Karpas-422 (cell line): ENCODE measurements at regions not wholly inside any gene's neighbourhood (a gene's known extent, or its start where the extent isn't known, plus 50 kb on each side); places are given as distances from the start of the nearest gene placed in this dataset.

Experiments used
- DNase-seq: peaks from one replicate; pipeline ENCODE4 v3.0.0-alpha.2; 2015
- H2AFZ ChIP-seq: fragments of 200-600 bp; sonication (generic); 2 replicates; pipeline ENCODE4 v1.6.1; 2014; ENCODE audit warnings: antibody characterized with exemption, low read length, mixed read lengths
- H3K27ac ChIP-seq: fragments of 200-600 bp; sonication (generic); 2 replicates; pipeline ENCODE4 v1.5.1; 2014; ENCODE audit warnings: mild to moderate bottlenecking, low read length, moderate library complexity
- H3K27me3 ChIP-seq: fragments of 200-600 bp; sonication (generic); 2 replicates; pipeline ENCODE4 v1.6.1; 2014; ENCODE audit warnings: low read length, mixed read lengths
- H3K36me3 ChIP-seq: fragments of 200-600 bp; sonication (generic); 2 replicates; pipeline ENCODE4 v1.6.1; 2014; ENCODE audit warnings: low read length, mixed read lengths; ENCODE audit not compliant: insufficient read depth
- H3K4me1 ChIP-seq: fragments of 200-600 bp; sonication (generic); 2 replicates; pipeline ENCODE4 v1.6.1; 2014; ENCODE audit warnings: mild to moderate bottlenecking, low read length, mixed read lengths
- H3K4me2 ChIP-seq: fragments of 200-600 bp; sonication (generic); 2 replicates; pipeline ENCODE4 v1.6.1; 2014; ENCODE audit warnings: low read length, low read depth, mild to moderate bottlenecking; ENCODE audit not compliant: poor library complexity, severe bottlenecking
- H3K4me3 ChIP-seq: fragments of 200-600 bp; sonication (generic); 2 replicates; pipeline ENCODE4 v1.5.1; 2014; ENCODE audit warnings: mild to moderate bottlenecking, antibody characterized with exemption, low read length, mixed read lengths
- H3K79me2 ChIP-seq: fragments of 200-600 bp; sonication (generic); 2 replicates; pipeline ENCODE4 v1.6.1; 2014; ENCODE audit warnings: mild to moderate bottlenecking, low read length, mixed read lengths
- H3K9ac ChIP-seq: fragments of 200-600 bp; sonication (generic); 2 replicates; pipeline ENCODE4 v1.6.0; 2014; ENCODE audit warnings: low read length
- H3K9me2 ChIP-seq: fragments of 200-600 bp; sonication (generic), shearing (Covaris generic); replicated peaks from 2 replicates; pipeline ENCODE4 v1.6.0; 2014; ENCODE audit warnings: mild to moderate bottlenecking, low read length, moderate library complexity; ENCODE audit not compliant: insufficient read depth
- H3K9me3 ChIP-seq: fragments of 300-700, 200-600 bp; sonication (generic); 2 replicates; pipeline ENCODE4 v1.6.1; 2014; ENCODE audit warnings: low read length, mixed read lengths
- H4K20me1 ChIP-seq: fragments of 200-600 bp; sonication (generic); 2 replicates; pipeline ENCODE4 v1.6.1; 2014; ENCODE audit warnings: mild to moderate bottlenecking, antibody characterized with exemption, low read length, low read depth; ENCODE audit not compliant: insufficient read depth

DNA sequence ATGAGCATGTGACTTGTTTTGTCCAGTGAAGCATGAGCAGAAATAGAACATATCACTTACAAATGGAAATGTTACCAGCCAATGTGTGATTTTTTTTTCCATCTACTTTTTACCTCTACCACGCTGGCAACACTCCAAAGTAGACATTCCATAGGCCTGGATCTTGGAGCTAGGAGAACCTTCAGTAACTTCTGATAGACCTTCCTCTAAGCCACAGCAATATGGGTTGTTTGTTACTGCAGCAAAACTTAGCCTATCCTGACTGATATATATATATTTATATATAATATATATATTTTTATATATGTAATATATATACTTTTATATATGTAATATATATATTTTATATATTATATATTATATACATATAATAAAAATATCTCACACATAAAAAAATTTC is 284.4 kb upstream of the XYLT1 start:
- no peak overlapping the region for H3K27ac ChIP-seq
- H2AFZ ChIP-seq = no peak overlapping the region
- H3K36me3 ChIP-seq = no peaks in the 10 kb centered on the region
- DNase-seq = no peak
- no peaks in the 10 kb centered on the region for H3K4me1 ChIP-seq
- H3K9me2 ChIP-seq = no peaks in the 10 kb centered on the region
- no peaks in the 10 kb centered on the region for H4K20me1 ChIP-seq
- no peak overlapping the region for H3K4me2 ChIP-seq
- H3K27me3 ChIP-seq = no peaks in the 10 kb centered on the region
- no peaks in the 10 kb centered on the region for H3K9me3 ChIP-seq
- H3K79me2 ChIP-seq = no peaks in the 10 kb centered on the region
- H3K9ac ChIP-seq = no peak overlapping the region
- no peak overlapping the region for H3K4me3 ChIP-seq

DNA sequence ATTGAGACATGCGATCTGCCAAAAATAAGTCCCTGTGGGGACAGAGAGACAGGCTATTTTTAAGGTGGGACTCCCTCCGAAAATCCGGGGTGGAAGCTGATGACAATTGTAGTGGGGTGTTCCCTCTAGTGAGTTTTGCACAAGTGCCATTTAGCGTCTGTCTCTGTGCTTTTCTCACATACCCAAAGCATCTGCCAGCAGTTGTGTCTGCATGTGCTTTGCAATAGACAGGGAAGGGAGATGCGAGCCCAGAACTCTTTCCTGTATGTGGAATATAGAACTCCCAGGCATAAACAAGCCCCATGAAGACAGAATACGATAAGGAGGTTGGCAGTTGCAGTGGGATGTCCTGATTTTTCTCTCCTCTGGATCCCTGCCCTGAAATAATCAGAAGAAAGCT is 282.7 kb upstream of the XYLT1 start:
- no peaks in the 10 kb centered on the region for H3K9me3 ChIP-seq
- DNase-seq = no peak
- no peaks in the 10 kb centered on the region for H3K79me2 ChIP-seq
- H3K4me3 ChIP-seq = no peak overlapping the region
- no peak overlapping the region for H3K4me2 ChIP-seq
- no peaks in the 10 kb centered on the region for H3K9me2 ChIP-seq
- no peak overlapping the region for H3K27ac ChIP-seq
- no peak overlapping the region for H2AFZ ChIP-seq
- H3K27me3 ChIP-seq = no peaks in the 10 kb centered on the region
- no peaks in the 10 kb centered on the region for H3K36me3 ChIP-seq
- H3K9ac ChIP-seq = no peak overlapping the region
- no peaks in the 10 kb centered on the region for H4K20me1 ChIP-seq
- H3K4me1 ChIP-seq = no peaks in the 10 kb centered on the region

DNA sequence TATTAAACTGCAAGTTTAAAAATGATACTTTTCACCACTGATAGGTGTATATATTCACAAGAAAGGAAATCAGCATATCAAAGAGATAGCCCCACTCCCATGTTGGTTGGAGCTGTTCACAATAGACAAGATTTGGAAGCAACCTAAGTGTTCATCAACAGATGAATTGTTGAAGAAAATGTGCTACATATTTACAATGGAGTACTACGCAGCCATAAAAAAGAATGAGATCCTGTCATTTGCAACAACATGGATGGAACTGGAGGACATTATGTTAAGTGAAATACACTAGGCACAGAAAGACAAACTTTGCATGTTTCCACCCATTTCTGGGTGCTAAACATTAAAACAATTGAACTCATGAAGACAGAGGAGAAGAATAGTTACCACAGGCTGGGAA is 278.9 kb upstream of the XYLT1 start:
- H3K9ac ChIP-seq = no peak overlapping the region
- no peaks in the 10 kb centered on the region for H3K27me3 ChIP-seq
- H4K20me1 ChIP-seq = no peaks in the 10 kb centered on the region
- no peak overlapping the region for H3K4me2 ChIP-seq
- no peak for DNase-seq
- no peaks in the 10 kb centered on the region for H3K4me1 ChIP-seq
- H3K79me2 ChIP-seq = no peaks in the 10 kb centered on the region
- no peaks in the 10 kb centered on the region for H3K9me3 ChIP-seq
- H3K9me2 ChIP-seq = no peaks in the 10 kb centered on the region
- H3K27ac ChIP-seq = no peak overlapping the region
- H3K4me3 ChIP-seq = no peak overlapping the region
- no peak overlapping the region for H2AFZ ChIP-seq
- H3K36me3 ChIP-seq = no peaks in the 10 kb centered on the region

DNA sequence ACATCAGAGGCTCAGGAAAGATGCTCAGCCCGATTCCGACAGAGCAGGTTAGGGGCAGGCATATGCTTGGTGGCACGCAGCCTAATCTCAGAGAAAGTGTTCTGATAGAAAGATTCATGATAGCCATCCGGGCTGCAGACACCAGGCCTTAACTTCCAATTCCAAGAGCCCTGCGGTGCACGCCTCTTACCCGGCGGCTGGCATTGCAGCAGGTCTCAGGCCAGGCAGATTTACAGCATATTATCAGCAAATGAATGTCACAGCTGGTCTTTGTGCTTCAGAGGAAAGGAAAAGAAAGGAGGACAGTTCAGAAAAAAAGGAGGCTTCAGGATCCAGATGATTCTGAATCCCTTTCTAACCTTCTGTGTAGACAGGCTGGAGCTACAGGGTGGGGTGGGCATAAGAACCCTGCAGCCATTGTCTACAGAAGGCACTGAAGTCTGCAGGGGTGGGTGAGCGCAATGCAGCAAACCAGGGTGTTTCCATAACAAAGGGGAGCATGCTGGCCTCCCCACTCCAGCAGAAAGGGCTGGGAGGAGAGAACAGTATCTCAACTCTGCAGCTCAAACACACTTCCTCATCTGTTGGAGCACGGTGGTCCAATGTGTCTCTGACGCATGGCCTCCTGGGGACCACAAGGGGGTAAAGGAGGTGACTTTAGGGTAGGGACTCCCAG is 277.4 kb upstream of the XYLT1 start:
- Histone ChIP-seq H3K9me3 (no peaks in the 10 kb centered on the region), H3K4me2 (no peak overlapping the region), H3K27ac (no peak overlapping the region), H3K36me3 (no peaks in the 10 kb centered on the region), H3K27me3 (no peaks in the 10 kb centered on the region), H3K9ac (no peak overlapping the region), H3K4me3 (no peak overlapping the region), H2AFZ (no peak overlapping the region), H4K20me1 (no peaks in the 10 kb centered on the region), H3K4me1 (no peaks in the 10 kb centered on the region), H3K79me2 (no peaks in the 10 kb centered on the region), H3K9me2 (no peaks in the 10 kb centered on the region)
- DNase-seq = no peak

DNA sequence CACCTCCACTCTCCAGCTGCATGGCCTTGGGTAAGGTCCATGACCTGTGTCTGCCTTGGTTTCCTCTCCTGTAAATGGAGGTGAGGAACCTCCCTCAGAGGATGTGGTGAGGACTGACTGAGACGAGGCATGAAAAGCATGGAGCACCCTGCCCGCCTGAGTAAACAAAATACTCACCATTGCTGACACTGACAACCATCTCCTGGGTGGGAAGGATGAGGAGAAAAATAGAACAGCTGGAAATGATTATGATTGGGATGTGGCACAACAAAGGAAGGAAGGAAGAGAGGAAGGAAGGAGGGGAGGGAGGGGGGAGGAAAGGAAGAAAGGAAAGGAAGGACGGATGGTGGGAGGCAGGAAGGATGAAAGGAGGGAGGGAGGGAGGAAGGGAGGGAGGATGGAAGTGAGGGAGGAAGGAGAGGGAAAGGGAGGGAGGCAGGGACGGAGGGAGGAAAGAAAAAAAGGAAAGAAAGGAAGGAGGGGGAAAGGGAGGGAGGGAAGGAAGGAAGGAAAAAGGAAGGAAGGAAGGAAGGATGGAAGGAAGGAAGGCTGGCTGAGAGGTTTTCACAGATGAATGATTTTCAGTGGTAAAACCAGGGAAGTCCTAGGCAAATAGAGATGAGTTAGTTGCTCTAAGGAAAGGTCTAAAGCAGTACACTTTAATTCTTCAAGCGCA is 276.5 kb upstream of the XYLT1 start:
- Histone ChIP-seq H3K9me2 (no peaks in the 10 kb centered on the region), H3K9ac (no peak overlapping the region), H3K79me2 (no peaks in the 10 kb centered on the region), H3K27me3 (no peaks in the 10 kb centered on the region), H4K20me1 (no peaks in the 10 kb centered on the region), H3K27ac (no peak overlapping the region), H3K9me3 (no peaks in the 10 kb centered on the region), H3K36me3 (no peaks in the 10 kb centered on the region), H3K4me2 (no peak overlapping the region), H3K4me3 (no peak overlapping the region), H2AFZ (no peak overlapping the region), H3K4me1 (no peaks in the 10 kb centered on the region)
- DNase-seq = no peak

DNA sequence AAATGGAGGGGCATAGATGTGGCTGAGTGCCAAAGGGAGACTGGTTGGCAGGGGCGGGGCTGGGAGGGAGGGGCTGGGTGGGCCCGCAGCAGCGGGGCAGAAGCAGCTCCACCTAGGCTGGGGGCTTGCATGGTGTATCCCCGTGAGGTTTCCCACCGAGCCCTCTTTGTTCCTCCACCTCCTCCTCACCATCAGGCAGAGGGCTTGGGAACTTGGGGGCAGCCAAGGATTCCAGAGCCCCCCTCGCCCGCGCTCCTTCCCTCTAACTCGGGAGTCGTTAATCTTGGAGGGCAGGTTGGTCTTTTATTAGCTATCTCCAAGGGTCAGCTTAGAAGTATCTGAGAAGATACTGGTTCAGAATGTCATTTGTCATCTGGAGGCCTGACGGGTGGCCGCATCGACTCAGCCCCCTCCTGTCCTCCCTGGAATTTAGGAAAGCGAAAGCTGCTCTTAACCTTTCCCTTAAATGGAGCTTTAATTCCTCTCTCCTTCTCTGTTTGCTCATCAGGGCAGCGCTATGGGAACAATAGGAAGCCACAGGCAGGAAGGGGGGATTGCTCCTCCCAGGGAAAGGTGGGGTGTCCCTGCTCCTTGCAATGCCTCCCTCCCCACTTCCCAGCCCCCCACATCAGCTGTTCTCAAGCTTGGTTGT is 274.3 kb upstream of the XYLT1 start:
- no peak for DNase-seq
- H3K9me2 ChIP-seq = no peaks in the 10 kb centered on the region
- H3K79me2 ChIP-seq = no peaks in the 10 kb centered on the region
- H3K4me1 ChIP-seq = no peaks in the 10 kb centered on the region
- no peak overlapping the region for H3K9ac ChIP-seq
- no peaks in the 10 kb centered on the region for H4K20me1 ChIP-seq
- no peak overlapping the region for H2AFZ ChIP-seq
- no peak overlapping the region for H3K4me3 ChIP-seq
- no peak overlapping the region for H3K27ac ChIP-seq
- H3K4me2 ChIP-seq = no peak overlapping the region
- H3K9me3 ChIP-seq = no peaks in the 10 kb centered on the region
- no peaks in the 10 kb centered on the region for H3K36me3 ChIP-seq
- no peaks in the 10 kb centered on the region for H3K27me3 ChIP-seq

DNA sequence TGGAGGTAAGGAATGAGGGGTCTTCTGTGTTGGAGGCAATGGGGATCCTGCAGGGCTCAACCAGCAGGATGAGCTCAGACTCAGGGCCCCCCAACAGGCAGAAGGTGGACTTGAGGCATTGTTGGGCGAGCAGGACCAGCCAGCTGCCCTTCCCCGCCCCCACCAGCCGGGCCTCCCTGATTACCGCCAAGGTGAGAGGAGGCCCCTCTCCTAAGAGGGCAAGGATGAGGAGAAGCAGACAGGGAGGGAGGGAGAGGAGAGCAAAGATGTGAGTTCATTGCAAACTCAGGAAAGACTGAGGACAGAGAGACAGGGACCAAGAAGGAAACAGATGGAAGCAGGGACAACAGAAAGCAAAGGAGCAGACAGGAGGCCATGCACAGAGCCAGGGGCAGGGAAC is 272.8 kb upstream of the XYLT1 start:
- H3K9ac ChIP-seq = no peak overlapping the region
- no peaks in the 10 kb centered on the region for H3K27me3 ChIP-seq
- no peak overlapping the region for H2AFZ ChIP-seq
- no peak overlapping the region for H3K27ac ChIP-seq
- H3K9me2 ChIP-seq = no peaks in the 10 kb centered on the region
- H3K79me2 ChIP-seq = no peaks in the 10 kb centered on the region
- H3K4me1 ChIP-seq = no peaks in the 10 kb centered on the region
- H3K4me2 ChIP-seq = no peak overlapping the region
- H3K36me3 ChIP-seq = no peaks in the 10 kb centered on the region
- no peaks in the 10 kb centered on the region for H4K20me1 ChIP-seq
- no peak for DNase-seq
- H3K4me3 ChIP-seq = no peak overlapping the region
- no peaks in the 10 kb centered on the region for H3K9me3 ChIP-seq

DNA sequence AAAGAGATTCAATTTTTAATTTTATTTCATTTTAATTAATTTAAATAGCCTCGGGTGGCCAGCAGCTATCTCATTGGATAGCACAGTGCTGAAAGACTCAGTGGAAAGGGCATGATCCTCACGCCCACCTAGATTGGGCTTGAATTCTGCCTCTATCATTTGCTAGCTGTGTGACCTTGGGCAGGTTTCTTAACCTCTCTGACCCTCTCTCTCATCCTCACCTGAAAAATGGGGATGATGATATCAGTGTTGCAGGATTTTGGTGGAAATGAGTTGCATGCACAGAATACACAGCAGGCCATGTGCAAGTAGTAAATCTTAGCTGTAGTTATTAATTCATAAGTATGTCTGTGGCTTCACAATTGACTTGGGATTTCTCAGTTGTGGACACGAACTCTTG is 272.4 kb upstream of the XYLT1 start:
- Histone ChIP-seq H3K36me3 (no peaks in the 10 kb centered on the region), H3K9ac (no peak overlapping the region), H3K4me2 (no peak overlapping the region), H2AFZ (no peak overlapping the region), H3K4me3 (no peak overlapping the region), H3K9me3 (no peaks in the 10 kb centered on the region), H3K4me1 (no peaks in the 10 kb centered on the region), H3K27ac (no peak overlapping the region), H3K9me2 (no peaks in the 10 kb centered on the region), H4K20me1 (no peaks in the 10 kb centered on the region), H3K27me3 (no peaks in the 10 kb centered on the region), H3K79me2 (no peaks in the 10 kb centered on the region)
- no peak for DNase-seq
